Neuron (in vitro differentiated cells): ENCODE measurements at regions not wholly inside any gene's neighbourhood (a gene's known extent, or its start where the extent isn't known, plus 50 kb on each side); places are given as distances from the start of the nearest gene placed in this dataset.
"Not testable (repeated sequence)": the region's sequence is repeated elsewhere in the genome, so short reads cannot be mapped to it uniquely, and the experiment has no call there.

Source experiments
- H2AFZ ChIP-seq: one replicate; pipeline ENCODE4 v1.6.1; 2013; ENCODE audit warnings: low read depth, mild to moderate bottlenecking, inconsistent platforms, low read length, moderate library complexity
- H3K27me3 ChIP-seq: one replicate; pipeline ENCODE4 v1.6.1; 2013; ENCODE audit warnings: low read length; ENCODE audit not compliant: insufficient read depth
- H3K36me3 ChIP-seq: one replicate; pipeline ENCODE4 v1.6.1; 2013; ENCODE audit warnings: low read length; ENCODE audit not compliant: insufficient read depth
- H3K4me1 ChIP-seq: one replicate; pipeline ENCODE4 v1.6.1; 2013; ENCODE audit warnings: low read length; ENCODE audit not compliant: insufficient read depth
- H3K4me3 ChIP-seq: 2 replicates; pipeline ENCODE4 v1.5.1; 2013; ENCODE audit warnings: mild to moderate bottlenecking, low read length, moderate library complexity
- H3K9me3 ChIP-seq: one replicate; pipeline ENCODE4 v1.6.1; 2013; ENCODE audit warnings: low read length

DNA sequence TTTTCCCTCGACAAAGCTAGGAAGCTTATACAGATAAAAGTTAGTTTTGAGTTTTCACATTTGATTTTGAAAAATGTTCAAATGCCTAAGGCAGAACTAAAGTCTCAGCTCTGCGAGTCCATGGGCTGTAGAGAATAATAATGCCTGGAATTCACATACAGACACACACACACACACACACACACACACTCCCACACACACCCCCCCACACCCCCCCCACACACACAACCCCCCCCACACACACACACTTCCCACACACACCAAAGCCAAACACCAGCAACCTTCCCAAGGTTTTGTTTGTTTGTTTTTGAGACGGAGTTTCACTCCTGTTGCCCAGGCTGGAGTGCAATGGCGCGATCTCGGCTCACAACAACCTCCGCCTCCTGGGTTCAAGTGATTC is 62.8 kb upstream of the EIF5 start:
- Histone ChIP-seq H3K4me1 (no peaks in the 10 kb centered on the region), H3K36me3 (no peaks in the 10 kb centered on the region), H3K4me3 (no peak overlapping the region), H3K9me3 (peaks cover 7% of the 10 kb centered on the region), H2AFZ (no peak overlapping the region), H3K27me3 (no peaks in the 10 kb centered on the region)

DNA sequence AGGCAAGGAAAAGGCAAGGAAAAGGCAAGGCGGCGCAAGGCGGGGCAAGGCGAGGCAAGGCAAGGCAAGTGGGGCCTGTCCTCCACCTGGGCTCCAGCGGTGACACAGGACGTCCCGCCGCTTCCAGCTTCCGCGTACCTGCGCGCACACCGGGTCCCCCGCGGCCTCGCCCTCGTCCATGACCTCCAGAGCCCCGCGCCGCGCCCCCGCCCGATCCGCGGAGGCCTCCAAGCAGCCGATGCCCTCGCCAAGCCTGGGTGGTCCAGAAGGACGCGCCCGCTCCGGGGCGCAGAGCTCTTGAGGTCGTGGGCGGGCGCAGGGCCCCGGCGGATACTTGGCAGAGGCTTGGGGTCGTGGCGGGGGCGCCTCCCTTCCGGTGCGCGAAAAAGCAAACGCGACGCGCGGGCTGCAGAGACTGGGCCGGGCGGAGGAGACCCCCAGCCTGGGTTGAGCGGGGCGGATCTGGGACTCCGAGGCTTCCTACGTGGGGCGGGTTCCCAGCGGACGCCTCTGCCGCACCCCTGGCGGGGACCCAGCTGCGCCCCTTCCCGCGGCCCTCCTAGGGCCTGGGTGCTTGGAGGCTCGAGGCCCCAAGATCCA is 60.8 kb upstream of the EIF5 start:
- Histone ChIP-seq H3K36me3 (no peaks in the 10 kb centered on the region), H3K4me3 (no peak overlapping the region)

DNA sequence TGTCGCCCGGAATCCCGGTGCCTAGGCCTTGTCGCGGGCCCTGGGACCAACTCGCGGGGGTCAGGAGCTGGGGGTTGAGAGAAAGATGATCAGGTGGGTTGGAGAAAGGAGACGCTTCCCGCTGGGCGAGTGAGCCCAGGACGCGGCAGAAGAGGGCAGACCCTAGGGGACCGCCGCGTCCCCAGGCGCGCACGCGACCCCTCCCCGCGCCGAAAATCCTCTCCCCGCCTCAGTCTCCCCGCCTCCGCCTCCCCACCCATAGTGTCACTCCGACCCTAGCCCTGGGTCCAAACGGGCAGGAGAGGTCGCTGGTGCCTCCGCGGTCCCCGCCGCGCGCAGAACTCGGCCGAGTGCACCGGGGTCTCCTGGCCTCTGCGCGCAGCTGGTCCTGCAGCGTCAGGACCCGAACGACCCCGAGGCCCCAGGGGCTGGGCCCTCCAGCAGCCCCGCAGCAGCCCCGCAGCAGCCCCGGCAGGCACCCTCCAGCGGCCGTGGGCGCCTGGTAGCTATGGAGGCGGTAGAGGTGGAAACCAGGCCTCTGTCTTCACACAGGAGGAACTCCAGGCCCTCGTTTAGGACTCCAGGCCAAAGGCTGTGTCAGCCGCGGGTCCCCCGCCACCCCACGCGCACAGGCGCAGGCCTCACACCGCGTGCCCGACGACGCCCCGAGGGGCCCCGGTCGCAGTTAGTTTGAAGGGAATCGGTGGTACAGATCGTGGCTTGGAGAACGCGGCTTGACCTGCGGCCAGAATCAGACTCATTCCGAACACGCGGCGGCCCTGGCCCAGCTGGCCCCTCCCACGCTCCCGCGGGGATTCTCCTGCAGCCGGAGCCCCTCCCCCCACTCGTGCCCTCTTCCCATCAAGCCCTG is 60.1 kb upstream of the EIF5 start:
- Histone ChIP-seq H3K4me1 (no peaks in the 10 kb centered on the region), H2AFZ (no peak overlapping the region), H3K27me3 (peaks cover 10% of the 10 kb centered on the region), H3K36me3 (no peaks in the 10 kb centered on the region), H3K9me3 (peaks cover 10% of the 10 kb centered on the region), H3K4me3 (no peak overlapping the region)

More for the DNA sequence above, 60.8 kb upstream of the EIF5 start:
- Histone ChIP-seq H2AFZ (no peak overlapping the region), H3K9me3 (peaks cover 10% of the 10 kb centered on the region), H3K27me3 (peaks cover 7% of the 10 kb centered on the region), H3K4me1 (no peaks in the 10 kb centered on the region)

DNA sequence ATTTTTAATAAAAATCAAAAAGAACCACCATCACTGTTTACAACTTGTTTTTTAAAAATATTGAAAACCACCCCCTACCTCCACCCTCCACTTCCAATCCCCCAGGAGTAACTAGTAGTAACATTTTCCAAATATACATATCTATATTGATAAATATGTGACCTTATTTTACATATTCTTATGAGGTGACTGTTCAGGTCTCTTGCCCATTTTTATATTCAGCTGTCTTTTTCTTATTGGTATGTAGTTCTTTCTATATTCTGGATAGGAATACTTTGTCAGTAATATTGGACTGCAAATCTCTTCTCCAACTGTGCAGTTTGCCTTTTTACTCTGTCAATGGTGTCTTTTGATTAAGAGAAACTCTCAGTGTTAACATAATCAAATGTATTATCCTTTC is 59.0 kb upstream of the EIF5 start:
- Histone ChIP-seq H3K4me1 (no peaks in the 10 kb centered on the region), H3K27me3 (peaks cover 20% of the 10 kb centered on the region), H3K4me3 (no peak overlapping the region), H2AFZ (no peak overlapping the region), H3K36me3 (no peaks in the 10 kb centered on the region), H3K9me3 (peaks cover 18% of the 10 kb centered on the region)

DNA sequence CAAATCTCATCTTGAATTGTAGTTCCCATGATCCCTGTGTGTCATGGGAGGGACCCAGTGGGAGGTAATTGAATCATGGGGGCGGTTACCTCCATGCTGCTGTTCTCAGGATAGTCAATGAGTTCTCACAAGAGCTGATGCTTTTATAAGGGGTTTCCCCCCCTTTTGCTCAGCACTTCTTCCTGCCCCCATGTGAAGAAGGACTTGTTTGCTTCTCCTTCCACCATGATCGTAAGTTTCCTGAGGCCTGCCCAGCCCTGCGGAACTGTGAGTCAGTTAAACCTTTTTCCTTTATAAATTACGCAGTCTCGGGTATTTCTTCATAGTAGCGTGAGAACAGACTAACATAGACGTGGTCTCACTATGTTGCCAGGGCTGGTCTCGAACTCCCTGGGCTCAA is 56.1 kb upstream of the EIF5 start:
- no peak overlapping the region for H3K4me3 ChIP-seq
- no peak overlapping the region for H2AFZ ChIP-seq
- H3K36me3 ChIP-seq = no peaks in the 10 kb centered on the region
- H3K9me3 ChIP-seq = peaks cover 19% of the 10 kb centered on the region
- no peaks in the 10 kb centered on the region for H3K4me1 ChIP-seq
- H3K27me3 ChIP-seq = peaks cover 36% of the 10 kb centered on the region

DNA sequence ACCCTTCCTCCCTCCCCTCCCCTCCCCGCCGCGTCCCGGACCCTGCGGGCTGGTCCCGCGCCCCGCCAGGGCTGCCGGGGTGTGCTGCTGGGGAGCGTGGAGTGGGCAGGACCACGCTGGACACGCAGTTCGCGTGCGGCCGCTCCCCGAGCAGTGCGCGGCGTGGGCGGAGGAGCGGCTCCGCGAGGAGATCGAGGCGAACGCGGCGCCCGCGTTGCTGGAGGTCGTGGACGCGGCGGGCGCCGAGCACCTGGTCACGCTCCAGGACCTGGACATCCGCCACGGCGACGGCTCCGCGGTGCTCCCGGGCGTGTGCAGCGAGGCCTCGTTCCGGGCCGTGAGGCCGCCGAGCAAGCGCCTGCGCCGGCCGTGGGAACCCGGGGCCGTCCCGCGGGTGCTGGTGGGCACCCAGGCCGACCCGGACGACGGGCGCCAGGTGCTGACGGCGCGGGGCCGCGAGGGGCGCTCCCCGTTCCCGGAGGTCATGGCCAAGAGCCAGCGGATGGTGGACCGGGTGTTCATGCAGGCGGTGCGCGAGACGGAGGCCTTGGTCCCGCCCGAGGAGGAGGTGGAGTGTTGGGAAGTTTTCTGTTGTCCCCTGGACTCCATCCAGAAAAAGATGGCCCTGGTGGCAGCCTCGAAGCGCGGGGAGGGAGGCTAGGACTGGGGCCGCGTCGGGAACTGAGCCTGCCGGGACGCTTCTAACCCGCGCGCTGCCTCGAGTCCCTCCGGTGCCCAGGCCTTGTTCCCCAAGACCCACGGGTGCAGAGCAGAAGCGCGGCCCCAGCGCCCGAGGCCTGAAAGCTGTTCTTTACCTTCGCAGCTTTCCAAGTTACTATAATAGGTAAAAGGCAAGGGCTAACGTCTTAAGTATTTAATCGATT is 54.7 kb upstream of the EIF5 start:
- peaks cover 15% of the 10 kb centered on the region for H3K9me3 ChIP-seq
- no peak overlapping the region for H2AFZ ChIP-seq
- H3K27me3 ChIP-seq = peaks cover 44% of the 10 kb centered on the region
- no peaks in the 10 kb centered on the region for H3K36me3 ChIP-seq
- no peaks in the 10 kb centered on the region for H3K4me1 ChIP-seq
- no peak overlapping the region for H3K4me3 ChIP-seq

DNA sequence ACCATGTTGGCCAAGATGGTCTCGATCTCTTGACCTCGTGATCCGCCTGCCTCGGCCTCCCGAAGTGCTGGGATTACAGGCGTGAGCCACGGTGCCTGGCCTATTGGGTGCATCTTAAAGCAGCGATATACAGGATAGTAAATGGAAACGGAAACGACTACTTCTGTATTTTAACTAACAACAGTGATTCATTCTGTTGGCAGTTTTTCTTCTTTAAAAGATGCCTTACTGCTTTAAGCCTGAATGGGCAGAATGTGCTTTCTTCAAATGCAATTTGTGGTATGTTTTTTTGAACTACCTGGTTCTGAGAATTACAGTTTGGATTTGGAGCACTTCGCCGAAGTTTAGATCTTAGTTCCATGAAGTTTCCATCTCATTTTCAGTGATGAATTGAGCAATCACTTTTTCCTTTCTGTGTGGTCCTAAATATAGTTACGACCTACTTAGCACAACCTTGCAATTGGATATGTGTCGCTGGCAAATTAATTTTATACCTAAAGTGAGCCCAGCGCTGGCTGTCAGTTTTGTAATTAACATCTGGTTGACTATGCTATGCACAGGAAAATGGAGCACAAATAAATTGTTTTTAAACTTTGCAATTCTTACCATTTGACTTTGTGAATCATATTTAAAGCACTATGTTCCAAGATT is 53.6 kb upstream of the EIF5 start:
- H3K4me3 ChIP-seq = no peak overlapping the region
- no peaks in the 10 kb centered on the region for H3K4me1 ChIP-seq
- no peaks in the 10 kb centered on the region for H3K36me3 ChIP-seq
- H3K27me3 ChIP-seq = peaks cover 49% of the 10 kb centered on the region
- H3K9me3 ChIP-seq = peaks cover 14% of the 10 kb centered on the region
- no peak overlapping the region for H2AFZ ChIP-seq

DNA sequence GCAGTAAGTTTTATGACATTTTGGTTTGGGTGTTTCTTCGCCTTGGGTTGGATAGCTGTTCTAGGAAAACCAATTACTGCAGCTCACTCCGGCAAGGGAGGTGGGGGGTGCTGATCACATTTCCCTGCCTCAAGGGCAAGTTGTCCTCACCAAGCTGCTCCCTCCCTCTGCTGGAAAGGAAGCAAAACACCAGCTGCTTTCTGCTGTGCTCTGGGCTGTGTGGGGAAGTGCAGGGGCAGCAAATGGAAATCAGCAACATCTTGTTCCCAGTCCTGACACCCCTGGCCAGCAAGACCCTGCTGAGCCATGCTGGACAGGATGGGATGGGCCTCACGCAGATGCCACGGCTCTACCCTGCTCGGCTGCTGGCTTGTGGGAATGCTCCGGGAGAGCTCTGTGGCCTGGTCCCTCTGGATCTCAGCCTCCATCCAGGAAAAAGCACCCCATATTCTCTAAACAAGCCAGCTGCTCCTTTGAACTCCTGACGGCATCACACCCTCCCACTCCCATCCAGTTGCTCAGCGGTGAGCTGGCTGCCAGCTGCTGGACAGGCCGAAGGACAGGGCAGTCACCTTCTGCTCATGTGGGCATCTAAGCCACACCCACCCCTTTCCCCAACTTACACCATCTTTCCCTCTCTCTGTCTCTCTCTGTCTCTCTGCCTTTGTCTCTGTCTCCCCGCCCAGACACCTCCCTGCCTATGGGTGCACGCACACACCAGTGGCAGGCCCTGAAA is 52.4 kb upstream of the EIF5 start:
- Histone ChIP-seq H2AFZ (no peak overlapping the region), H3K27me3 (peaks cover 49% of the 10 kb centered on the region)

DNA sequence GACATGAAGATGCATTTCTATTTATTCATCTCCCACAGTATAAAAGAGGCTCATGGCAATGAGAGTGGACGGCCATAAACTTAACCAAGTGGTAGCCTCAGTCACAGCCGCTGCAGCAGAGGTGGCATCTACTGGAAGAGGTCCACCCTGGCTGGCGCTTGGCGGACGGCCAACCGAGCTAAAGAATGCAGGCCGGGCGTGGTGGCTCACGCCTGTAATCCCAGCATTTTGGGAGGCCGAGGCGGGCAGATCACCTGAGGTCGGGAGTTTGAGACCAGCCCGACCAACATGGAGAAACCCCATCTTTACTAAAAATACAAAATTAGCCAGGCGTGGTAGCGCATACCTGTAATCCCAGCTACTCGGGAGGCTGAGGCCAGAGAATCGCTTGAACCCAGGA is 51.7 kb upstream of the EIF5 start:
- Histone ChIP-seq H3K27me3 (peaks cover 52% of the 10 kb centered on the region), H3K9me3 (peaks cover 14% of the 10 kb centered on the region)
- not testable (repeated sequence) for H2AFZ ChIP-seq, H3K36me3 ChIP-seq, H3K4me3 ChIP-seq, H3K4me1 ChIP-seq

More for the DNA sequence above, 52.4 kb upstream of the EIF5 start:
- H3K36me3 ChIP-seq = no peaks in the 10 kb centered on the region
- H3K9me3 ChIP-seq = peaks cover 14% of the 10 kb centered on the region
- H3K4me3 ChIP-seq = no peak overlapping the region
- H3K4me1 ChIP-seq = no peaks in the 10 kb centered on the region

DNA sequence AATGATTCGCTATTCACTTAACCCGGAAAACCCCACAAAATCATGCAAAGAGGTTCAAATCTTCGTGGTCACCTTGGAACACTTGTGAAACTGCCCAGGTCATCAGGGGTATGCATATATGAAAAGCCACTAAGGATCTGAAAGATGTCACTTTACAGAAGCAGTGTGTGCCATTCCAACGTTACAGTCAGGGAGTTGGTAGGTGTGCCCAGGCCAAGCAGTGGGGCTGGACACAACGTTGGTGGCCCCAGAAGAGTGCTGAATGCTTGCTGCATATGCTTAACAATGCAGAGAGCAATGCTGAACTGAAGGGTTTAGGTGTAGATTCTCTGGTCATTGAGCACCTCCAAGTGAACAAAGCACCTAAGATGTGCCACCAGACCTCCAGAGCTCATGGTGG is 51.1 kb upstream of the EIF5 start:
- no peaks in the 10 kb centered on the region for H3K36me3 ChIP-seq
- peaks cover 53% of the 10 kb centered on the region for H3K27me3 ChIP-seq
- no peak overlapping the region for H2AFZ ChIP-seq
- H3K4me1 ChIP-seq = no peaks in the 10 kb centered on the region
- no peak overlapping the region for H3K4me3 ChIP-seq
- peaks cover 13% of the 10 kb centered on the region for H3K9me3 ChIP-seq

DNA sequence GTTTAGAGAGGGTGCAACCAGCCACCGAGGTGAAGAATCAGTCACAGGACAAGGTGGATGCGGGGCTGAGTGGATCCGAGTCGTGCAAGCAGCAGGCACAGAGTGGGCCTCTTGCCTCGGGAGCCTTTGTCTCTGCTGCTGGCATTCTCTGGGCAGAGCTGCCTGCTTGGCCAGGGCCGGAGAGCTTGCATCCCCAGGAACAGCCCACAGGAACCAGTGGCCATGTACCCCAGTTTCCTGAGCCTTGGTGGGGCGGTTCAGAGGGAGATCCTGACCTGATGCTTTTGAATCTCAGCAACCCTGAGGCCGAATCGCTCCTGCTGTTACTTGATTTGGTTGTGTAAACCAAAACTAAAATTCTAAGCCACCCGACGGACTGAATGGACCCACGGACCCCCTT is 50.1 kb upstream of the EIF5 start:
- peaks cover 46% of the 10 kb centered on the region for H3K27me3 ChIP-seq
- no peak overlapping the region for H2AFZ ChIP-seq
- H3K4me3 ChIP-seq = no peak overlapping the region
- no peaks in the 10 kb centered on the region for H3K4me1 ChIP-seq
- no peaks in the 10 kb centered on the region for H3K36me3 ChIP-seq
- peaks cover 13% of the 10 kb centered on the region for H3K9me3 ChIP-seq
